GM21786 (cell line): ENCODE measurements at regions not wholly inside any gene's neighbourhood (a gene's known extent, or its start where the extent isn't known, plus 50 kb on each side); places are given as distances from the start of the nearest gene placed in this dataset.

Source experiments
- ATAC-seq: cut with Tn5 transposase; IDR thresholded peaks from one replicate; pipeline ENCODE4 v1.9.1; 2021; ENCODE audit not compliant: unreplicated experiment

- no peak for ATAC-seq
Observed at GRCh38 chr6:20312606-20313005, 89.1 kb upstream of the E2F3 start.

DNA sequence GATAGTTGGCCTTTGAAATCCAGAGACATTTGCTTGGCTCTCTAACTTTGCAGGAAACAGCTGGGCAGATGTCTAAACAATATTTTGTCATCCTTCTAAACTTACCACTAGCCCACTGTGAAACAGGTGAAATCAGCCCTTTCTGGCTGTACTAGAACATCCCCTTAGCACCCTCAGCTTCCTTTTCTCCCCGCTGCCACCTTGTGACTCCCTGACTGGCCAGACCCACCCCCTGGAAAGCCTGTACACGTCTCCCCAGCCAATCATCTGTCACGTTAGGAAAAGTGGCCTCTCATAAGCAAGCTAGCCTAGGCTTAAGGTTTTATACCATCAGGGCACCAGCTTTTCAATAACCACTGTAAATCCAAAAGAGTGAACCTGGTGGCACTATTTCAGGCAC lies 88.6 kb upstream of the E2F3 start:
- ATAC-seq: no peak

DNA sequence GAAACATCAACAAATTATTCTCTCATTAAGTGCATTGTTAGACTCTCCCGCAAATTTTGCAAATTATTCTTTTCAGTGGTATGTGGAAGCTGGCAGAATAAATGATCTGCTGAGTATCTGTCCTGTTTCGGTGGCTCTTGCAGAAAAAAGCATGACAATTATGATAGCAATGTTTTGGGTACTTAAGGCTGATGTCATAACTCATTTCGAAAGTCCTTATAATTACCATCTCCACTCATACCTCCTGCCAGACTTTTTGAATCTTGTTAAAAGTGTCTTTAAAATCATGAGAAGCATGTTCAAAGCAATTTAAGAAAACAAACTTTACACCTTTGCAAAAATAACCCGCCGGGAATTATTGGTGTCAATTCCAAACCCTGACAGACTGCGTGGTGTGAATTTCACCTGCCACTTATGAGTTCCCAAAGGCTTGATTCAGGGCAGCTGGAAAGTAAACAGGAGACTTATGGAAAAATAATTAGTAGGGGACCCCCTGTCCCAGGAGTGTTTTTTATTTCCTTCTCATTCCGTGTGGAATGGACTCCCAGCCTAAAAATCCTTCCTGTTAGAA lies 87.6 kb upstream of the E2F3 start:
- no peak for ATAC-seq

DNA sequence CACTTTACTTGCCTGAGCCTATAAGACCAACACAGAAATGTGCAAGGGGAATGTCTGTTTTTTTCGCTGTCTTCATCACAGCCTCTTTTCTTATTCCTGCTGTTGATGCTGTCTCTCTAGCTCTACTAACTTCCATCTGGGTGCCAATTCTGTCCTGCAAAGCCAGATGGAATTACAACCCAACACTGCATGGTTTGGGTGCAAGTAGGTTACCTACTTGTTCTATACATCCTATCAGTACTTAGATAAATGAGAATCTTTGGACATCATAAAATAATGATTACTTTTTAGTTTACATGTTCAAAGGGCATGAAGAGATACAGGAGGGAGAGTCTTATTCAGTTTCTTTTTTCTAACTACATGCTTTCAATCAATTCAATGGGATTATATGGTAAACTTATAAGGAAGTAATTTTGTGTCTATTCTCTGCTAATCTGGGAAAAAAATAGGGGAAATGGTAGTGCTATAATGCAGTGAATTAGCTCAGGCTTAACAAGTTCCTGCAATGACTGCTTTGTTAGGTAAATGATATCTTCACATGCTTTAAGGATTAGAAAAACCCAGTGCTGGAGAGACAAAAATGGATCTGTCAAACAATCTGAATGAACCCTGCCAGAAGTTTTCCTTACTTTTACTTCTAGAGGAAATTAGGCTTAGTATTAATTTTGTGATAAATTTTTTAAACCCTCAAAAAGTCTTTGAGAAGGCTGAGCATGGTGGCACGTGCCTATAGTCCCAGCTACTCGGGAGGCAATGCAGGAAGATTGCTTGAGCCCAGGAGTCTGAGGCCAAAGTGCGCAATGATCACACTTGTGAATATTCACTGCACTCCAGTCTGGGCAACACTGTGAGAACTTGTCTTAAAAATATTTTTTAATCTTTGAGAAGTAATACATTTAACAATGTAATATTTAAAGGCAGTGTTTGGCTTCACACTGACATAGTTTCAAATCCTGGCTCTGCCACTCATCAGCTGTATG lies 86.5 kb upstream of the E2F3 start:
- ATAC-seq: no peak

GRCh38 chr6:20317430-20317829 lies 84.2 kb upstream of the E2F3 start:
- no peak for ATAC-seq

- ATAC-seq: no peak
Observed at GRCh38 chr6:20318851-20319387, 82.8 kb upstream of the E2F3 start.

GRCh38 chr6:20319520-20320357 lies 81.9 kb upstream of the E2F3 start:
- ATAC-seq: peak; percentile 99

DNA sequence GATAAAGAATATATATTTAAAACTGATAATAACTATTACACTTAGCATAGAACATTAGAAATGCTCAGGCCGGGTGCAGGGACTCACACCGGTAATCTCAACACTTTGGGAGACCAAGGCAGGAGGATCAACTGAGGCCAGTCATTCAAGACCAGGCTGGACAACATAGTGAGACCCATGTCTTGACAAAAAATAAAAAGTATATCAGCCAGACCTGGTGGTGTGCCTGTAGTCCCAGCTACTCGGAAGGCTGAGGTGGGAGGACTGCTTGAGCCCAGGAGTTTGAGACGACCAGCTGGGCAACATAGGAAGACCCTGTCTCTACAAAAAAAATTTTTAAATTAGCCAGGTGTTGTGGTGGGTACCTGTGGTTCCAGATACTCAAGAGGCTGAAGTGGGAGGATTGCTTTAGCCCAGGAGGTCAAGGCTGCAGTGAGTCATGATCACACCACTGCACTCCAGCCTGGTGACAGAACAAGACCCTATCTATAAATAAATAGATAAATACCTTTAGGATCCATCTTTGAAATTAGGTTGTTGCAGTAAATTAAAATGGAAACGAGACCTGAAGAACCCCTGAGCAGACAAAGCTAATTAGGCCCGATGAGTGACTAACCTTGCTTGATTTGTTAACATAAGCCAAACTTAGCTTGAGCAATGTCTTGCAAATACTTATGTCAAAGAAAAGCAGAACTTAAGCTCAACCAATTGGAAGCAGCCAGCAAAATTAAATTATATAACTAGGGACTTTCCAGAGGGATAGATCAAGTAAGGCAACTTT lies 75.8 kb upstream of the E2F3 start:
- no peak for ATAC-seq

DNA sequence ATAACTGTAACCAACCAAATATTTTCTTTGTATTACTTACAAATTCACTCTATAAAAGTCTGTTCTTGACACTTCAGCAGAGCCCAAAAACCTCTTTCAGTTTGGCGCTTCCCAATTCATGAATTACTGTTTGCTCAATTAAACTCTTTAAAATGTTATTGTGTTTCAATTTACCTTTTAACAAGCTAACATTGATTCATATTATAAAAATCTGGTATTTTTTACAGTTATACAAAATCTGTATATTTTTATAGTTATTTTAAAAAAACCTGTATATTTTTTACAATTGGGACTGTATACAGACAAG lies 75.3 kb upstream of the E2F3 start:
- no peak for ATAC-seq

GRCh38 chr6:20327141-20327540 lies 74.5 kb upstream of the E2F3 start:
- no peak for ATAC-seq

GRCh38 chr6:20328266-20328923 lies 73.3 kb upstream of the E2F3 start:
- ATAC-seq: no peak

DNA sequence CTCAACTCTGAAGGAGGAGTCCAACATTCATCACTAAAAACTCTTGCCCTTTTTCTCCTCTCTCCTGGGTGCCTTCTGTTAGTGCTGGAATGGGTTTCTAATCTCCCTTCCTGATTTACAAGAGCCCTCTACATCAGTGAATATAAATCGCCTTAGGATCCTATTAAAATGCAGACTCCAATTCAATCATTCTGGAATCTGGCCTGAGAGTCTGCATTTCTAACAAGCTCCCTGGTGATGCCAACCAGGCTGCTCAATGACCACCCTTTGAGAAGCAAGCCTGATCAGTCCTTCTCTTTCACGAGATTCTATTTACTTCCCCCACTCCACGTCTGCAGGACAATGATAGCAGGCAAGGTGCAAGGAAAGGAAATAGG lies 72.8 kb upstream of the E2F3 start:
- no peak for ATAC-seq

DNA sequence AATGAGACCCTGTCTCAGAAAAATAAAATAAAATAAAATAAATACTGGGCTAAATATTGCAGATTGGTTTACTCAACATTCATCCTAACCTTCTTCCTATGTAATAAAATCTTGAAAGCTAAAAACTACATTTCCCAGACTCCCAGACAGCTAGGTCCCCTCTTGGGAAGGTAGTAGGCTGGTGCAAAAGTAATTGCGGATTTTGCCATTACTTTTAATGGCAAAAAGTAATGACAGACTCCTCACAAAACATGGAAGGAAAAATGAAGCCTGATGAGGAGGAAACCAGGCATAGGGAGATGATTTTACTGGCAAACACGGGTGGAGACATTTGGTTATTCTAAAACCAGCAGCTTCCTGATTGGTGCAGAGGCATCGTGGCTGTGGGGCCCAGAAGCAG lies 70.6 kb upstream of the E2F3 start:
- no peak for ATAC-seq

DNA sequence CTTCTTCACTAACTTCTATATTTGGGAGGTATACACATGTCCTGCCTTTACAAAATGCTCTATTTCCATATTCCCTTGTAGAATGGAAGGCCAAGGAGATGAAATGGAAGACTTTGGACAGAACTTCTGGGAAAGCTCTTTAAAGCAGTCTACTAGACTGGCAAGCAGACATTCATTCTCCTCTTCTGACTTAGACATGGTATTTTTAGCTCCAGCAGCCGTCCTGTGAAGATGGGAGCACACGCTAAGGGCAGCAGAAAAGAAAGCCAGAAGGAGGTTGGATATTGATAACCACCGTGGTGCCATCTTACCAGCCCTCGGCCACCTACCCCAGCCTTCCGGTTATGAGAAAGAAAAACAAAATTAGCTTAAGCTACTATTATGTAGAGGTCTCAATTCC lies 70.1 kb upstream of the E2F3 start:
- no peak for ATAC-seq

DNA sequence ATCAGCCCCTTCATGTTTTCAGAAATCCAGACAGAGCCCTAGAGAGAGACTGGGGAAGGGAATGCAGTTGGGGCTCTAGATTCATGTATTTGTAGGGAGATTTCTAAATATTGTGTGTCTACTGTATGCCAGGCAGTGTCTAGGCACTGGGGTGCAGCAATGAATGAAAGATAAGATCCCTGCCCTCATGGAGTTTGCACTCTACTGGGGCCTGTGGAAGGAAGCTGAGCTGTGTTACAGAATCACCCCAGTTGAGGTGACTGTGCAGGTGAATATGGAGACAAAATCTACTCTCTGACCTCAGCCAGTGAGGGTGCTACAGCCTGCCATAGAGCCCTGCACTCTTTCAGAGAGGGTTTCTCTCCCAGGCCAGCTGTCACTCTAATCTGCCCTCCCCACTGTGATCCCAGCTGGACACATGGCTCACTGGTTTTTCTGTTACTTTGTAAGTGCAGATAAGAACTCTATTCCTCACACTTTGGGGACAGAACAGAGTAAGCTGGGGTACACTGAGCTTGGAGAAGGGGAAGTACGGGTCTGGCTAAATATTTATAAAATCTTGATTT lies 69.2 kb upstream of the E2F3 start:
- ATAC-seq: no peak

- no peak for ATAC-seq
Observed at GRCh38 chr6:20333721-20334269, 67.9 kb upstream of the E2F3 start.

GRCh38 chr6:20334334-20334733 lies 67.3 kb upstream of the E2F3 start:
- no peak for ATAC-seq

- no peak for ATAC-seq
Observed at GRCh38 chr6:20334962-20335361, 66.7 kb upstream of the E2F3 start.

- no peak for ATAC-seq
Observed at GRCh38 chr6:20335872-20336271, 65.8 kb upstream of the E2F3 start.

GRCh38 chr6:20338156-20338555 lies 63.5 kb upstream of the E2F3 start:
- ATAC-seq: no peak
